Progenitor cell of endocrine pancreas (in vitro differentiated cells): ENCODE measurements at regions not wholly inside any gene's neighbourhood (a gene's known extent, or its start where the extent isn't known, plus 50 kb on each side); places are given as distances from the start of the nearest gene placed in this dataset.

ENCODE experiments used
- DNase-seq: peaks from one replicate; pipeline ENCODE4 v3.0.0; 2021; ENCODE audit warnings: low spot score; ENCODE audit not compliant: unreplicated experiment
- H3K27ac Mint-ChIP-seq: 2 replicates; pipeline ENCODE4 v1.8.0; 2021; ENCODE audit warnings: mild to moderate bottlenecking, moderate library complexity, mixed read lengths
- H3K27me3 Mint-ChIP-seq: 2 replicates; pipeline ENCODE4 v1.8.0; 2021; ENCODE audit warnings: mixed read lengths
- H3K36me3 Mint-ChIP-seq: 2 replicates; pipeline ENCODE4 v1.8.0; 2022; ENCODE audit warnings: mixed read lengths; ENCODE audit not compliant: insufficient read depth
- H3K4me1 Mint-ChIP-seq: 2 replicates; pipeline ENCODE4 v1.8.0; 2021; ENCODE audit warnings: low read depth, mixed read lengths
- H3K4me3 Mint-ChIP-seq: 2 replicates; pipeline ENCODE4 v1.8.0; 2021; ENCODE audit warnings: low read depth, mild to moderate bottlenecking, moderate library complexity, mixed read lengths
- H3K9me3 Mint-ChIP-seq: 2 replicates; pipeline ENCODE4 v1.8.0; 2021; ENCODE audit warnings: low read depth, mixed read lengths
- CTCF ChIP-seq: fragments of 200-600 bp; sonication (generic); IDR thresholded peaks from one replicate; pipeline ENCODE4 v1.5.0; 2021; ENCODE audit warnings: antibody characterized with exemption, mild to moderate bottlenecking; ENCODE audit not compliant: unreplicated experiment

GRCh38 chr1:194347200-194347599 lies 1160.8 kb upstream of the B3GALT2 start:
- DNase-seq: no peak
- TF ChIP-seq CTCF: no peak
- no peak overlapping the region for H3K27ac Mint-ChIP-seq
- no peaks in the 10 kb centered on the region for H3K4me1 Mint-ChIP-seq
- H3K27me3 Mint-ChIP-seq: no peaks in the 10 kb centered on the region
- H3K9me3 Mint-ChIP-seq: peaks cover 2% of the 10 kb centered on the region
- H3K4me3 Mint-ChIP-seq: no peak overlapping the region
- H3K36me3 Mint-ChIP-seq: no peaks in the 10 kb centered on the region

- no peak overlapping the region for H3K4me3 Mint-ChIP-seq
- no peaks in the 10 kb centered on the region for H3K27me3 Mint-ChIP-seq
- peaks cover 8% of the 10 kb centered on the region for H3K4me1 Mint-ChIP-seq
- peak; percentile 37 for TF ChIP-seq CTCF
- no peak overlapping the region for H3K27ac Mint-ChIP-seq
- H3K36me3 Mint-ChIP-seq: no peaks in the 10 kb centered on the region
- no peak for DNase-seq
- peaks cover 2% of the 10 kb centered on the region for H3K9me3 Mint-ChIP-seq
Measured at GRCh38 chr1:194342484-194343262, 1156.3 kb upstream of the B3GALT2 start.

GRCh38 chr1:194341587-194341986 lies 1155.2 kb upstream of the B3GALT2 start:
- no peak overlapping the region for H3K4me3 Mint-ChIP-seq
- H3K36me3 Mint-ChIP-seq: no peaks in the 10 kb centered on the region
- no peaks in the 10 kb centered on the region for H3K27me3 Mint-ChIP-seq
- no peak for TF ChIP-seq CTCF
- H3K4me1 Mint-ChIP-seq: peaks cover 8% of the 10 kb centered on the region
- no peak overlapping the region for H3K27ac Mint-ChIP-seq
- H3K9me3 Mint-ChIP-seq: no peaks in the 10 kb centered on the region
- DNase-seq: no peak

- Mint-ChIP-seq H3K9me3 (no peaks in the 10 kb centered on the region), H3K27ac (no peak overlapping the region), H3K4me1 (peaks cover 8% of the 10 kb centered on the region), H3K36me3 (no peaks in the 10 kb centered on the region), H3K4me3 (no peak overlapping the region), H3K27me3 (no peaks in the 10 kb centered on the region)
- TF ChIP-seq CTCF: no peak
- no peak for DNase-seq
Measured at GRCh38 chr1:194339471-194339870, 1153.1 kb upstream of the B3GALT2 start.

GRCh38 chr1:194338241-194338948 lies 1152.0 kb upstream of the B3GALT2 start:
- Mint-ChIP-seq H3K36me3 (no peaks in the 10 kb centered on the region), H3K4me3 (no peak overlapping the region), H3K27ac (no peak overlapping the region), H3K9me3 (no peaks in the 10 kb centered on the region), H3K27me3 (no peaks in the 10 kb centered on the region), H3K4me1 (peaks cover 8% of the 10 kb centered on the region)
- TF ChIP-seq CTCF: no peak
- DNase-seq: no peak
